ENCODE measurements at regions not wholly inside any gene's neighbourhood (a gene's known extent, or its start where the extent isn't known, plus 50 kb on each side); places are given as distances from the start of the nearest gene placed in this dataset.
"Not testable (repeated sequence)": the region's sequence is repeated elsewhere in the genome, so short reads cannot be mapped to it uniquely, and the experiment has no call there.

GRCh38 chr6:140554421-140554820, 1180.0 kb upstream of the CITED2 start:
- DNase-seq, result no peak

GRCh38 chr6:140548366-140548765, 1173.9 kb upstream of the CITED2 start:
- no peak for DNase-seq

DNA sequence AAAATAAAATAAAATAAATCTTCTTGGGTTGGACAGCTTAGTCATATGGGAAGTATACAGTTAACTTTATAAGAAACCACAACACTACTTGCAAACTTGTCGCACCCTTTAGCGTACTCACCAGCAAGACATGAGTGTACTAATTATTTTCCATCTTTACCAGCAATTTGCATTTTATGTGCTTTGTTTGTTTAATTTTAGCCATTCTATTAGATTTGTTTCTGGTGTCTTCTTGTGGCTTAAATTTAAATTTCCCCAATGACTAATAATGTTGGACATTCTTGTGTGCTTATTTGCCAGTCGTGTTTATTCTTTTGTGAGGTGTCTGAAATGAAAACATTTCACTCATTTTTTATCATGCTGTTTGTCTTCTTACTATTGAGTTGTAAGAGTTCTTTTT, 1172.2 kb upstream of the CITED2 start:
- DNase-seq, result no peak

DNA sequence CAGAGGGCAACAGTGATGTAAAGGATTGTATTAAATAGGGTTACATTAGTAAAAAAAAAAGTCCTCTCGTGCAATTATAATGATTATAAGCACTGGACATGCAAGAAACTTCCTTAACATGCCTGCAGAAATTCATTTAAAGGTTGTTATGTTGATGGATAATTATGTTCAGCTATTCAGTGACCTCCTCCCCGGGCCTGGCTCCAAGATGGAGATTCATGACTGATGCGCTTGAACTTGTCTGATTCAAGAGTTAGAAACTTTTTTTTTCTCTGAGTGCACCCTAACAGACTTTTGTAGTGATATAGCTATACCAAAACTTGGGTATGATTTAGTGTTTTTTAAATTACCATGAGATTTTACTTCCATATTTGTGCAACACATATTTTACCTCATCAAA, 1170.0 kb upstream of the CITED2 start:
- no peak for DNase-seq

DNA sequence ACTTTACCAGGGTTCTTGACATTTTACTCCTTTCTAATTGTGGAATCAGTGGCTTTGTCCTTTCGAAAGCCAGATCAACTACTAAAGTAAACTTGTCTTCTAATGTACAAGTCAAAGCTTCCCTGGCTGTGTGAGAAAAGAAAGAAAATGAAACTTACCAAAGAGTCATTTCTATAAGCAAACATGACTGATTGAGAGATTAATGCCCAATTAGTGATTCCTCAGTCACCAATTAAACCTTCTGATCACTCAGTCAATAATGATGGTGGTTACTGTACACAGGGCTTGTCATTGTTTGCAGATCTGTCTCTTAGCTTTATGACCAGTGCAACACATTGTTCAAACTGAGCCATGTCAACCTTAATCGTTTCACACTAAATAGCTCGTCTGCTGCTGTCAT, 1168.4 kb upstream of the CITED2 start:
- DNase-seq, result no peak

DNA sequence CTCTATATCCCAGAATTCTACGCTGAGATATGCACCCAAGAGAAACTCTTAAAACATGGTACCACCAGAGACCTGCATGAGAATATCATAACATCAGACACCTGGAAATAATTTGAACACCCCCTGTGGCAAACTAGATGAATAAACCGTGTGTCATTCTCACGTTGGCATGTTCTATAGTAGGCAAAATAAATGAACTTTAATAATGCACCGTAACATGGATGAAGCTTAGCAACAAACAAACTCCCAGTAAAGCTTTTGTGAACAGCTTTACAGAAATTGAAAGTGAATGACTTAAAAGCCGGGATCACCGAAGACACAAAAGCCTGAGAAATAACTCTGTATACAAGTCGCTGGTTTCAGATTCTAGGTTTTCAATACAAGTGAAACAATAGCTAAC, 1166.8 kb upstream of the CITED2 start:
- no peak for DNase-seq

- DNase-seq, result no peak
Measured at GRCh38 chr6:140540743-140541142, 1166.3 kb upstream of the CITED2 start.

DNA sequence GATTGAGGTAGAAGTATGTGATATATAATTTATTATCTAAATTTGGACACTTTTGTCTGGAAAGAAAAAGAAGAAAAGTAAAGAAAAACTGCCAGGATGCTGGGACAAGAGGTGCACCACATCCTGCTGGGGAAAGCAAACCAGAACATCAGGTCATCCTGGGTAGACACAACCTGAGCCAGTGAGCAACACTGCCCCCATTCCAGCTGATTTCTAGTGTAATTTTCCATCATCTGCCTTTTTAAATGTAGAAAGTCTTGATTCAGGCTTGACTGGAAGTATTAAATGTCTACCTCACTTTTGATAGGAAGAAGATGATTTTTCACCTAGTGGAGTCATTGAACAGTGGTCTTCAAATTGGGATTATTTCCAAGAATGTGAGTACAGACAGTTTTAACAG, 1164.5 kb upstream of the CITED2 start:
- no peak for DNase-seq

GRCh38 chr6:140537834-140538705, 1163.6 kb upstream of the CITED2 start:
- peak; percentile 43 for DNase-seq

- DNase-seq, result no peak
Measured at GRCh38 chr6:140537211-140537610, 1162.8 kb upstream of the CITED2 start.

- no peak for DNase-seq
Measured at GRCh38 chr6:140535511-140535910, 1161.1 kb upstream of the CITED2 start.

GRCh38 chr6:140533526-140533925, 1159.1 kb upstream of the CITED2 start:
- no peak for DNase-seq

- no peak for DNase-seq
Measured at GRCh38 chr6:140504776-140505175, 1130.3 kb upstream of the CITED2 start.

DNA sequence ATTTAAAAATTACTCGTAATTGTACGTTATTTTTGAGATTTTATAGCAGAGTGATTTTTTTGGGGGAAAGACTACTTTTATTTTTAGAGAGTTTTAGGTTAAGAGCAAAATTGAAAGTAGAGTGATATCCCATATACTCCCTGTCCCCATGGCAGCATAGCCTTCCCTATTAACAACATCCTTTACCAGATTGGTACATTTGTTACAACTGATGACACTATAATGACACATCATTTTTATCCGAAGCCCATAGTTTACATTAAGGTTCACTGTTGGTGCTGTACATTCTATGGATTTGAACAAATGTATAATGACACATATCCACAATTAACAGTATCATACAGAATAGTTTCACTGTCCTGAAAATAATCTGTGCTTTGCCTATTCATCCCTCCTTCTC, 1126.4 kb upstream of the CITED2 start:
- no peak for DNase-seq

DNA sequence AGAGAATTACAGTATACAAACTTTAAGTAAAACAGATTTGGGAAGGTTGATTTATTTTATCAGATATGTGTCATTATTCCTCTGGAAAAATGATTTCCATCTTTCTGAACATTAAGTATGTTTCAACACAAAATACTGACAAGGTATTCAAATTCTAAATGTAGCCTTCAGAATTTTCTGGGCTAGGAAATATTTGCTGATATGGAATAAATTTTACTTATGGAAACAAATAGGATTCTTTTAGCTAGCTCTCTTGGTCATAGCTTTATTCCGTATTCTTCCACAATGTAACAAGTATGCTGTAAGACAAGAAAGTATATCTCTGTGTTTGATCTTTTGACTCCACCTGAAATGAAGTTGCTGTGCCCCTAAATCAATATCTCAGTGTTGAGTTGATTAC, 1125.2 kb upstream of the CITED2 start:
- no peak for DNase-seq

GRCh38 chr6:140494321-140495108, 1120.1 kb upstream of the CITED2 start:
- DNase-seq, result no peak

- not testable (repeated sequence) for DNase-seq
Measured at GRCh38 chr6:140493470-140493869, 1119.0 kb upstream of the CITED2 start.

DNA sequence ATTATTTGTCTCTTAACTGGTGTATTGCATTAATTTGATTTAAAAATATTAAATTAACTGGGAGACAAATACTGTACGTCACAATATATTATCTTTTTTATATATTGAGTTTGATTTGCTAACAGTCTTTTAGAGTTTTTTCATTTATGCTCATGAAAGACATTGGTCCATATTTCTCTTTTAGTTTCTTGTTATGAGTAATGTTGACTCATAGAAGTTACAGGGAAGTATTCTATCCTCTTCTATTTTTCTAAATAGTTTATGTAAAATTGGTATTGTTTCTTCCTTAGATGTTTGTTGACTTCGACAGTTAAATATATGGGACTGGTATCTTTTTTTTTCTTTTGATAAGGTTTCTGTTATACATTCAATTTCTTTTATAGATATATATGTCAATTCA, 1115.6 kb upstream of the CITED2 start:
- no peak for DNase-seq

- DNase-seq, result no peak
Measured at GRCh38 chr6:140487586-140487985, 1113.1 kb upstream of the CITED2 start.

GRCh38 chr6:140486450-140487361, 1112.3 kb upstream of the CITED2 start:
- no peak for DNase-seq

- DNase-seq, result no peak
Measured at GRCh38 chr6:140485740-140486449, 1111.4 kb upstream of the CITED2 start.

DNA sequence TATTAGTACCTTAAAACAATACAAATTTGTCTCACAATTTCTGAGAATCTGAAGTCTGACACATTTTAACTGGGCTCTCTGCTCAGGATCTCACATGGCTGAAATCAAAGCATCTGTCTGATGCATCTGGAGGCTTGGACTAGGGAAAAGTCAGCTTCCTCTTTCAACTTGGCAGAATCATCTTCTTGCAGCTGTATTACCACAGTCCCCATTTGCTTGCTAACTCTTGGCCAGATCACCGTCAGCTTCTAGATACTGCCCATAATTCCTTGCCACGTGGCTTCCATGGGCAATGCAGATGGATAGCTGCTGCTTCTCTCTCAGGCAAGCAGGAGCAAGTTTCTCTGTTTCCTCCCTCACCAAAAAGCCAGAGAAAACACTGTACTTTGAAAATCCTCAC, 1106.4 kb upstream of the CITED2 start:
- DNase-seq, result peak; percentile 45

Measured in right forelimb (tissue), 1 donor.